ENCODE measurements at regions not wholly inside any gene's neighbourhood (a gene's known extent, or its start where the extent isn't known, plus 50 kb on each side); places are given as distances from the start of the nearest gene placed in this dataset.
"Not testable (repeated sequence)": the region's sequence is repeated elsewhere in the genome, so short reads cannot be mapped to it uniquely, and the experiment has no call there.

- peak; percentile 38 to 59 (median 50) for DNase-seq
Measured at GRCh38 chr10:128178302-128178958, 52.2 kb upstream of the MKI67 start.

- no peak for DNase-seq
Measured at GRCh38 chr10:128180843-128181242, 54.6 kb upstream of the MKI67 start.

- DNase-seq = no peak
Measured at GRCh38 chr10:128185627-128186026, 59.4 kb upstream of the MKI67 start.

- no peak for DNase-seq
Measured at GRCh38 chr10:128186959-128187787, 61.0 kb upstream of the MKI67 start.

GRCh38 chr10:128187788-128188185 is 61.6 kb upstream of the MKI67 start:
- no peak for DNase-seq

- DNase-seq = no peak
Measured at GRCh38 chr10:128189176-128189575, 63.0 kb upstream of the MKI67 start.

GRCh38 chr10:128191847-128192246 is 65.6 kb upstream of the MKI67 start:
- DNase-seq = no peak

- not testable (repeated sequence) for DNase-seq
Measured at GRCh38 chr10:128201826-128202225, 75.6 kb upstream of the MKI67 start.

- DNase-seq = no peak
Measured at GRCh38 chr10:128203028-128203427, 76.8 kb upstream of the MKI67 start.

GRCh38 chr10:128205591-128205990 is 79.4 kb upstream of the MKI67 start:
- DNase-seq = not testable (repeated sequence)

GRCh38 chr10:128206676-128207075 is 80.5 kb upstream of the MKI67 start:
- DNase-seq = no peak

- DNase-seq = no peak
Measured at GRCh38 chr10:128209862-128210214, 83.6 kb upstream of the MKI67 start.

- DNase-seq = peak; percentile 68 to 92 (median 87)
Measured at GRCh38 chr10:128210215-128211063, 84.2 kb upstream of the MKI67 start.

- no peak for DNase-seq
Measured at GRCh38 chr10:128211064-128211504, 84.9 kb upstream of the MKI67 start.

GRCh38 chr10:128211953-128212727 is 85.9 kb upstream of the MKI67 start:
- DNase-seq = peak; percentile 88 to 95 (median 93)

GRCh38 chr10:128213156-128213555 is 86.9 kb upstream of the MKI67 start:
- no peak for DNase-seq

GRCh38 chr10:128215733-128216132 is 89.5 kb upstream of the MKI67 start:
- no peak for DNase-seq

- DNase-seq = peak; percentile 4 to 36 (median 20)
Measured at GRCh38 chr10:128217136-128217535, 90.9 kb upstream of the MKI67 start.

GRCh38 chr10:128218161-128218560 is 91.9 kb upstream of the MKI67 start:
- no peak for DNase-seq

- peak in 2 of 3 donors; percentile 10 to 30 for DNase-seq
Measured at GRCh38 chr10:128219295-128219694, 93.1 kb upstream of the MKI67 start.

GRCh38 chr10:128220021-128220420 is 93.8 kb upstream of the MKI67 start:
- DNase-seq = no peak

- peak; percentile 17 to 53 (median 45) for DNase-seq
Measured at GRCh38 chr10:128221117-128221516, 94.9 kb upstream of the MKI67 start.
